H1 (cell line): ENCODE measurements at regions not wholly inside any gene's neighbourhood (a gene's known extent, or its start where the extent isn't known, plus 50 kb on each side); places are given as distances from the start of the nearest gene placed in this dataset.

Experiments
- CTCF ChIA-PET: fragments of 300-600 bp; sonication (Branson Sonifier 250); formaldehyde crosslinking; loops from one replicate; lab custom pipeline; 2021; ENCODE audit not compliant: partially characterized antibody; lab: Charles Lee
- POLR2A ChIA-PET: fragments of 300-600 bp; sonication (Branson Sonifier 250); formaldehyde crosslinking; loops from one replicate; lab custom pipeline; 2021; ENCODE audit warnings: inconsistent platforms; ENCODE audit not compliant: partially characterized antibody; lab: Charles Lee
- DNase-seq, 2 experiments: peaks; one replicate each; pipeline versions ENCODE4 v3.0.0 to v3.0.0-alpha.2; 2010 to 2022; ENCODE audit warnings: low spot score in 2 of 2, low read depth in 1 of 2, mixed read lengths in 1 of 2
- FAIRE-seq: peaks from 2 replicates; lab custom pipeline; 2011; peaks lifted over from hg19 to GRCh38; lab: Jason Lieb, UNC
- H2AFZ ChIP-seq: 2 replicates; pipeline ENCODE4 v1.8.1; 2012; ENCODE audit warnings: low read length, inconsistent platforms
- H2AK5ac ChIP-seq: 2 replicates; pipeline ENCODE4 v1.6.1; 2013; ENCODE audit warnings: low read depth, low read length
- H2BK120ac ChIP-seq: replicated peaks from 2 replicates; pipeline ENCODE3; 2013; ENCODE audit warnings: low read depth, low read length, inconsistent platforms
- H2BK12ac ChIP-seq: 2 replicates; pipeline ENCODE4 v1.6.1; 2013; ENCODE audit warnings: low read depth, low read length
- H2BK15ac ChIP-seq: 2 replicates; pipeline ENCODE4 v1.6.1; 2013; ENCODE audit warnings: low read length
- H2BK20ac ChIP-seq: 2 replicates; pipeline ENCODE4 v1.6.1; 2013; ENCODE audit warnings: low read length
- H2BK5ac ChIP-seq: 2 replicates; pipeline ENCODE4 v1.6.1; 2013; ENCODE audit warnings: low read depth, low read length
- H3K14ac ChIP-seq: 2 replicates; pipeline ENCODE4 v1.6.1; 2013; ENCODE audit warnings: inconsistent platforms; ENCODE audit not compliant: insufficient read length
- H3K18ac ChIP-seq: 2 replicates; pipeline ENCODE4 v1.6.1; 2013; ENCODE audit warnings: low read length; ENCODE audit errors: extremely low read depth
- H3K23ac ChIP-seq: 2 replicates; pipeline ENCODE4 v1.6.1; 2013; ENCODE audit warnings: inconsistent platforms; ENCODE audit not compliant: insufficient read length
- H3K23me2 ChIP-seq: 2 replicates; pipeline ENCODE4 v1.6.1; 2013; ENCODE audit warnings: low read depth, low read length
- H3K27ac ChIP-seq: 2 replicates; pipeline ENCODE4 v1.6.1; 2011; ENCODE audit warnings: low read depth, low read length, inconsistent platforms
- H3K27me3 ChIP-seq, 4 experiments: replicated peaks in 1 of 4; 1 replicate in 1 of 4; 2 replicates in 3 of 4; pipeline versions ENCODE4 v1.6.1 to v1.8.1; 2011 to 2013; ENCODE audit warnings: low read length in 3 of 4, mild to moderate bottlenecking in 3 of 4, inconsistent platforms in 2 of 4, mixed read lengths in 2 of 4, moderate library complexity in 1 of 4; ENCODE audit not compliant: control insufficient read depth in 3 of 4, insufficient read depth in 3 of 4; ENCODE audit errors: extremely low read depth in 1 of 4
- H3K36me3 ChIP-seq, 4 experiments: 2 replicates each; pipeline versions ENCODE4 v1.6.1 to v1.8.1; 2011 to 2013; ENCODE audit warnings: mild to moderate bottlenecking in 4 of 4, low read length in 3 of 4, moderate library complexity in 2 of 4, control low read depth in 1 of 4, inconsistent platforms in 1 of 4; ENCODE audit not compliant: insufficient read depth in 4 of 4, control insufficient read depth in 2 of 4
- H3K4ac ChIP-seq: replicated peaks from 2 replicates; pipeline ENCODE3; 2013; ENCODE audit warnings: low read length, low read depth, mixed read lengths, inconsistent platforms; ENCODE audit not compliant: insufficient read length
- H3K4me1 ChIP-seq, 4 experiments: replicated peaks in 1 of 4; 1 replicate in 1 of 4; 2 replicates in 3 of 4; pipeline versions ENCODE4 v1.6.1 to v1.8.1; 2011 to 2013; ENCODE audit warnings: low read length in 3 of 4, inconsistent platforms in 2 of 4, mixed read lengths in 1 of 4; ENCODE audit not compliant: insufficient read depth in 4 of 4, control insufficient read depth in 3 of 4
- H3K4me2 ChIP-seq, 2 experiments: 2 replicates each; pipeline versions ENCODE4 v1.6.1 to v1.8.1; 2011 to 2013; ENCODE audit warnings: low read depth in 2 of 2, low read length in 2 of 2, control low read depth in 1 of 2, inconsistent platforms in 1 of 2, mild to moderate bottlenecking in 1 of 2; ENCODE audit not compliant: insufficient read depth in 1 of 2
- H3K4me3 ChIP-seq, 4 experiments: fragments of 200-600, 300-600 bp in 1 of 4; sonication (generic), shearing (Covaris generic), sonication (Bioruptor Twin) in 1 of 4; 2 replicates each; pipeline versions ENCODE4 v1.5.1 to v1.8.1; 2011 to 2016; ENCODE audit warnings: low read length in 4 of 4, low read depth in 3 of 4, control low read depth in 2 of 4, inconsistent platforms in 2 of 4, mild to moderate bottlenecking in 2 of 4, mixed read lengths in 1 of 4, moderate library complexity in 1 of 4; ENCODE audit not compliant: insufficient read depth in 2 of 4; ENCODE audit errors: extremely low read depth in 1 of 4
- H3K56ac ChIP-seq: replicated peaks from 2 replicates; pipeline ENCODE3; 2013; ENCODE audit warnings: low read depth, mild to moderate bottlenecking, mixed read lengths, low read length, inconsistent platforms; ENCODE audit not compliant: insufficient read length
- H3K79me1 ChIP-seq: 2 replicates; pipeline ENCODE4 v1.6.1; 2013; ENCODE audit warnings: low read depth, low read length, control low read depth
- H3K79me2 ChIP-seq, 2 experiments: 2 replicates each; pipeline versions ENCODE4 v1.6.1 to v1.8.1; 2012 to 2013; ENCODE audit warnings: low read length in 2 of 2, mild to moderate bottlenecking in 2 of 2, inconsistent platforms in 1 of 2; ENCODE audit not compliant: insufficient read depth in 2 of 2, control insufficient read depth in 1 of 2
- H3K9ac ChIP-seq, 4 experiments: replicated peaks in 1 of 4; 1 replicate in 1 of 4; 2 replicates in 3 of 4; pipeline versions ENCODE4 v1.6.1 to v1.8.1; 2011 to 2013; ENCODE audit warnings: low read depth in 3 of 4, low read length in 3 of 4, control low read depth in 2 of 4, mild to moderate bottlenecking in 2 of 4, moderate library complexity in 2 of 4, inconsistent platforms in 1 of 4; ENCODE audit errors: extremely low read depth in 1 of 4
- H3K9me3 ChIP-seq, 2 experiments: 2 replicates each; pipeline versions ENCODE4 v1.6.1 to v1.8.1; 2012 to 2013; ENCODE audit warnings: mild to moderate bottlenecking in 2 of 2, moderate library complexity in 2 of 2, control low read depth in 1 of 2, inconsistent platforms in 1 of 2, low read depth in 1 of 2, low read length in 1 of 2, mixed read lengths in 1 of 2; ENCODE audit not compliant: insufficient read depth in 2 of 2
- H4K20me1 ChIP-seq, 2 experiments: replicated peaks in 1 of 2; 2 replicates each; pipeline versions ENCODE3 to v1.8.1; 2011 to 2013; ENCODE audit warnings: inconsistent platforms in 2 of 2, low read length in 2 of 2, mild to moderate bottlenecking in 1 of 2; ENCODE audit not compliant: insufficient read depth in 2 of 2, control insufficient read depth in 1 of 2
- H4K5ac ChIP-seq: 2 replicates; pipeline ENCODE4 v1.6.1; 2013; ENCODE audit warnings: low read length, low read depth, mixed read lengths, inconsistent platforms; ENCODE audit not compliant: insufficient read length
- H4K8ac ChIP-seq: 2 replicates; pipeline ENCODE4 v1.8.0; 2013; ENCODE audit warnings: mild to moderate bottlenecking, moderate library complexity, low read length, inconsistent platforms; ENCODE audit not compliant: insufficient read depth; ENCODE audit errors: extremely low read depth
- H4K91ac ChIP-seq: replicated peaks from 2 replicates; pipeline ENCODE3; 2013; ENCODE audit warnings: low read length, mixed read lengths, inconsistent platforms; ENCODE audit not compliant: insufficient read length
- BRCA1 ChIP-seq: IDR thresholded peaks from 2 replicates; pipeline ENCODE4 v1.6.1; 2012; ENCODE audit warnings: low read depth, low read length, improper control_type of control experiment
- FOSL1 ChIP-seq: IDR thresholded peaks from 2 replicates; pipeline ENCODE4 v1.6.1; 2011; ENCODE audit warnings: mild to moderate bottlenecking, low read depth, low read length, moderate library complexity; ENCODE audit not compliant: insufficient read depth
- SAP30 ChIP-seq: fragments of 300-600 bp; sonication (generic); IDR thresholded peaks from 2 replicates; pipeline ENCODE4 v1.7.1; 2012; ENCODE audit warnings: low read length, moderate library complexity, mild to moderate bottlenecking, inconsistent platforms; ENCODE audit not compliant: insufficient read depth, insufficient replicate concordance
- SP1 ChIP-seq: IDR thresholded peaks from 2 replicates; pipeline ENCODE4 v1.6.1; 2011; ENCODE audit warnings: low read depth, low read length
- SP4 ChIP-seq: IDR thresholded peaks from 2 replicates; pipeline ENCODE4 v1.6.1; 2012; ENCODE audit warnings: low read length, inconsistent platforms
- SRF ChIP-seq: IDR thresholded peaks from 2 replicates; pipeline ENCODE4 v1.6.1; 2011; ENCODE audit warnings: mild to moderate bottlenecking, low read depth, low read length, moderate library complexity
- TAF1 ChIP-seq: IDR thresholded peaks from 2 replicates; pipeline ENCODE4 v1.6.1; 2011; ENCODE audit warnings: mild to moderate bottlenecking, low read depth, low read length
- TCF12 ChIP-seq: IDR thresholded peaks from 2 replicates; pipeline ENCODE4 v1.6.1; 2011; ENCODE audit warnings: low read depth, mild to moderate bottlenecking, low read length
- WGBS, 2 experiments: shearing (Covaris generic) in 1 of 2; methylation state at CpG; one replicate each; pipeline versions ENCODE4 v1.1.6 to v1.1.7; 2013 to 2015; ENCODE audit warnings: low lambda C conversion rate in 2 of 2, mixed read lengths in 2 of 2, inconsistent platforms in 1 of 2, low coverage in 1 of 2, missing lambda C conversion rate in 1 of 2; ENCODE audit not compliant: insufficient replicate concordance in 2 of 2, insufficient coverage in 1 of 2, insufficient read length in 1 of 2; ENCODE audit errors: extremely low coverage in 1 of 2, missing lambda C conversion rate in 1 of 2; 5-methylcytosine and 5-hydroxymethylcytosine counted together

- ChIA-PET CTCF (no interaction called here), POLR2A (no interaction called here)
- Histone ChIP-seq H3K18ac (no peak overlapping the region), H2AK5ac (no peak overlapping the region), H4K91ac (no peak overlapping the region), H2BK12ac (no peak overlapping the region), H3K9ac (no peak overlapping the region), H3K79me1 (no peaks in the 10 kb centered on the region), H3K27me3 (no peaks in the 10 kb centered on the region), H3K56ac (no peak overlapping the region), H3K9me3 (no peaks in the 10 kb centered on the region), H4K8ac (no peak overlapping the region), H3K4me1 (peaks cover 0 to 3% (median 2%) of the 10 kb centered on the region in 4 experiments; a peak in 4 of 7 replicates), H2BK20ac (no peak overlapping the region), H4K5ac (no peak overlapping the region), H3K23me2 (no peaks in the 10 kb centered on the region), H3K4ac (no peak overlapping the region), H2BK120ac (no peak overlapping the region), H3K23ac (no peak overlapping the region), H2BK15ac (no peak overlapping the region), H3K36me3 (no peaks in the 10 kb centered on the region), H3K14ac (no peak overlapping the region), H2AFZ (no peak overlapping the region), H3K27ac (no peak overlapping the region), H2BK5ac (no peak overlapping the region), H3K4me3 (no peak overlapping the region), H3K4me2 (no peak overlapping the region), H4K20me1 (no peaks in the 10 kb centered on the region), H3K79me2 (no peaks in the 10 kb centered on the region)
- no peak for TF ChIP-seq TAF1
- no peak for TF ChIP-seq SAP30
- TF ChIP-seq BRCA1 = no peak
- no peak for TF ChIP-seq SP4
- no peak for TF ChIP-seq TCF12
- TF ChIP-seq SP1 = no peak
- no peak for TF ChIP-seq SRF
- TF ChIP-seq FOSL1 = no peak
- DNase-seq (no peak), FAIRE-seq (no peak)
- WGBS, 2 experiments = 86% methylated on average over 3 of the region's 4 CpGs; no CpG with 5 or more reads in 1 of the 2 experiments
These were observed 153.8 kb downstream of the DEPDC1B start for GRCh38 chr5:60546207-60546606.
